ENCODE measurements at regions not wholly inside any gene's neighbourhood (a gene's known extent, or its start where the extent isn't known, plus 50 kb on each side); places are given as distances from the start of the nearest gene placed in this dataset.

GRCh38 chr2:198715302-198715835 is 742.4 kb downstream of the SATB2 start:
- no peaks in the 10 kb centered on the region for H3K27me3 Mint-ChIP-seq
- H3K27ac Mint-ChIP-seq = no peak overlapping the region
- H3K4me1 Mint-ChIP-seq (ENCODE audit: low read depth) = no peaks in the 10 kb centered on the region
- H3K4me3 Mint-ChIP-seq = no peak overlapping the region
- no peaks in the 10 kb centered on the region for H3K36me3 Mint-ChIP-seq (ENCODE audit: low read depth)
- H3K9me3 Mint-ChIP-seq = no peaks in the 10 kb centered on the region

DNA sequence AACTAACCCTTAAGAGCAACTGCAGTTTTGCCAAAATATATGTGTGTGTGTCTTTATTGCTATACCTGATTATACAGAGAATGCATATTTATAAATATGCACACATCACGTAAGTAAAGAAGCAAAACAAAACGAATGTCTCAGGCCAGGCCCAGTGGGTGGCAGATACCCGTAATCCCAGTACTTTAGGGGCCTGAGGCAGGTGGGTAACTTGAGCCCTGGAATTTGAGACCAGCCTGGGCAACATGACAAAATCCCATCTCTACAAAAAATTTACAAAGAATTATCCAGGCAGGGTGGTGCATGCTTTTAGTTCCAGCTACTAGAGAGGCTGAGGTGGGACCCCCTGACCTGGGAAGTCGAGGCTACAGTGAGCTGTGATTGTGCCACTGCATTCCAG is 745.3 kb downstream of the SATB2 start:
- H3K36me3 Mint-ChIP-seq (ENCODE audit: low read depth) = no peaks in the 10 kb centered on the region
- no peaks in the 10 kb centered on the region for H3K27me3 Mint-ChIP-seq
- H3K4me3 Mint-ChIP-seq = no peak overlapping the region
- H3K9me3 Mint-ChIP-seq = peaks cover 6% of the 10 kb centered on the region
- no peaks in the 10 kb centered on the region for H3K4me1 Mint-ChIP-seq (ENCODE audit: low read depth)
- no peak overlapping the region for H3K27ac Mint-ChIP-seq

- H3K27me3 Mint-ChIP-seq = no peaks in the 10 kb centered on the region
- H3K4me3 Mint-ChIP-seq = no peak overlapping the region
- peaks cover 6% of the 10 kb centered on the region for H3K9me3 Mint-ChIP-seq
- H3K27ac Mint-ChIP-seq = no peak overlapping the region
- no peaks in the 10 kb centered on the region for H3K36me3 Mint-ChIP-seq (ENCODE audit: low read depth)
- H3K4me1 Mint-ChIP-seq (ENCODE audit: low read depth) = no peaks in the 10 kb centered on the region
These were observed 746.3 kb downstream of the SATB2 start for GRCh38 chr2:198711484-198711883.

DNA sequence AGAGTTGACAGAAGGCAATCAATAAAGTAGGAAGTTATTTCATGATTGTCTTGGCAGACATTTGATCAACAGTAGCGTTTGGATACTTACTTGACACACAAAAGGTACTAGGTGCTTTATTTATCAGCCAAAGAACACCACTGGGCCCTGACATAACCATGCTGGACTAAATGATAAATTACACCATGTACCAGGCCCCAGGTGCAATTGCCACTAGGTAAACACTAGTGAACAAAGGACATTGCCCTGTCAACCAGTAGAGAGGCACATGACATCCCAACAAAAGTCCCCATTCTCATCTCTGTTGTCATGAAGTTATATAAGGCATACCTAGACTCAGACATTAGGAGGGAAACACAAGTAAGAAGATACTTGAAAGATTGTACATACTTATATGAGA is 747.2 kb downstream of the SATB2 start:
- no peaks in the 10 kb centered on the region for H3K4me1 Mint-ChIP-seq (ENCODE audit: low read depth)
- H3K27me3 Mint-ChIP-seq = no peaks in the 10 kb centered on the region
- H3K36me3 Mint-ChIP-seq (ENCODE audit: low read depth) = no peaks in the 10 kb centered on the region
- H3K27ac Mint-ChIP-seq = no peak overlapping the region
- peaks cover 6% of the 10 kb centered on the region for H3K9me3 Mint-ChIP-seq
- H3K4me3 Mint-ChIP-seq = no peak overlapping the region

DNA sequence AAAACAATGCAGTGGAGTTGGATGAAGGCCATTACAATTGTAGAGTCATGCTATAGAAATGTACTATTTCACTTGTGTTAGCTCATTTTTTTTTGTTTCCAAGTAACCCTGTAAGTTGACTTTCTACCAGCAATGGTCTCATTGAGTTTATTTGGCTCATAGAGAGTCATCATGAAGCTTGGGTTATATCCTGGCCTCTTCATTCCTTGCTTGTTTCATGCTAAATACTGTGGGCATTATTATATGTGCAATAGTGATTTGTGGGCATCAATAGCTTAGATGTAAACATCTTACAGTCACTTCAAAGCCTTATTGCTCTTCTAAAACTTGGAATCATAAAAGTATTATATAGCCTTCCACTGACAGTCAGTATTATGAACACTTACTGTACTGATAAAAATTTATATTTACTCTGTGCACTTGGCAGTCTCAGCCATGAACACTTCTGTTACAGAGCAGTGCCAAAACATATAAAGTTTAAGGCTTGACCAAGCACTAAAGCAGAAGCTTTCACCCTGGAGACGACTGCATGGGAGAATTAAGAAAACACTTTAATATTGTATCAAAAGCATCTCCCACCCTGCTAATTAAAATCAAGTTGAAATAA is 751.2 kb downstream of the SATB2 start:
- H3K4me1 Mint-ChIP-seq (ENCODE audit: low read depth) = no peaks in the 10 kb centered on the region
- no peaks in the 10 kb centered on the region for H3K27me3 Mint-ChIP-seq
- H3K9me3 Mint-ChIP-seq = peaks cover 6% of the 10 kb centered on the region
- H3K4me3 Mint-ChIP-seq = no peak overlapping the region
- no peaks in the 10 kb centered on the region for H3K36me3 Mint-ChIP-seq (ENCODE audit: low read depth)
- no peak overlapping the region for H3K27ac Mint-ChIP-seq

DNA sequence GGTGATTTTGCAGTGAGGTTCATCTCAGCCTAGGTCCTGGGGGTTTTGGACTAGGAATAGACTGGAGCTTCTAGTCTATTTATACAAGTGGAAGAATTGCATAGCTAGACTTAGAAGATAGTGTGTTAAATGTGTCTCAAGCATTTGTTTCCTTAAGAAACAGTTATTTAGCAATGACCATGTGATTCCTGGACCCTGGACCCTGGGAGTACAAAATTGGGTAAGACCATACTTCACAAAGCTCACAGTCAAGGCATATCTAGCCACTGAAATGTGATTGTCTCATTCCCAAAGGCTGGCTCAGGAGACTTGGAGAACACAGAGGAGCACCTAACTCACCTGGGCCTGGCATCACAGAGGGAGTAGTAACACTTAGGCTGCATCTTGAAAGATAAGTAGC is 754.5 kb downstream of the SATB2 start:
- no peak overlapping the region for H3K4me3 Mint-ChIP-seq
- H3K27ac Mint-ChIP-seq = no peak overlapping the region
- H3K9me3 Mint-ChIP-seq = no peaks in the 10 kb centered on the region
- H3K36me3 Mint-ChIP-seq (ENCODE audit: low read depth) = no peaks in the 10 kb centered on the region
- no peaks in the 10 kb centered on the region for H3K27me3 Mint-ChIP-seq
- no peaks in the 10 kb centered on the region for H3K4me1 Mint-ChIP-seq (ENCODE audit: low read depth)

DNA sequence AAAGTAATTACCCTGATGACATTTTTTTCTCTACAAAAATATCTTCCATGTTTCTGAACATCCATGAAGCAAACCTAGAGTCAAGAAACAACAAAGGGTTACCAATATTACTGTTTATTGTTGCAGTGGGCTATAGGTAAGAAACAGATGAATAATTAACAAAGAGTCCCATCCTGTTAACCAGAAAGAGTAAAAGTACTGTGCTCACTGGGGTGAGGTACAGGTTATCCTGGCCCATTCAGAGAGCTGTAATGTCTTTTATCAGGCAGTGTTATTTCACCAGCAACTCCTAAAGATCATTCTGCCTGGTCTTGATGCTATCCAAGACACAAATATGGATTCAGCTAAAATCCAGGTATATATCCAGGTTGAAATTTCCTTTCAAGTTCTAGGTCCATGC is 754.9 kb downstream of the SATB2 start:
- Mint-ChIP-seq H3K9me3 (no peaks in the 10 kb centered on the region), H3K27ac (no peak overlapping the region), H3K4me3 (no peak overlapping the region), H3K4me1 (ENCODE audit: low read depth) (no peaks in the 10 kb centered on the region), H3K36me3 (ENCODE audit: low read depth) (no peaks in the 10 kb centered on the region), H3K27me3 (no peaks in the 10 kb centered on the region)

DNA sequence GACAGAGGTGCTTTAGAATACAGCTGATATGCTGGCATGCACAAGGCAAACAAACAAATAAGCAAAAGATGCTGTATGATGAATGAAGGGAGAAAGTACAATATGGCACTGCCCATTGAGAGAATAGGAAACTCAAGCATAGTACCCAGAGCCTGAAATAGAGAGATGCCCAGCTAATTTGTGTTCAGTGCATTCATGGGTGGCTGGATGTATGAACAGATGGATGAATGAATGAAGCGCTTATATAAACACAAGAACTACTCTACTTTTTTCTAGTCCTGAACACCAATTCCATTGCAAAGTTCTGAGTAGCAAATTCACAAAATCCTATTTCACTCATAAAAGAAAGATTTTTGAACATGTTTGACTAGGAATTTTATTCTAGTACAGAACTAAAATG is 756.3 kb downstream of the SATB2 start:
- Mint-ChIP-seq H3K4me1 (ENCODE audit: low read depth) (no peaks in the 10 kb centered on the region), H3K4me3 (no peak overlapping the region), H3K27ac (no peak overlapping the region), H3K36me3 (ENCODE audit: low read depth) (no peaks in the 10 kb centered on the region), H3K9me3 (no peaks in the 10 kb centered on the region), H3K27me3 (no peaks in the 10 kb centered on the region)

- Mint-ChIP-seq H3K4me3 (no peak overlapping the region), H3K4me1 (ENCODE audit: low read depth) (no peaks in the 10 kb centered on the region), H3K27ac (no peak overlapping the region), H3K27me3 (no peaks in the 10 kb centered on the region), H3K36me3 (ENCODE audit: low read depth) (no peaks in the 10 kb centered on the region), H3K9me3 (no peaks in the 10 kb centered on the region)
These were observed 757.4 kb downstream of the SATB2 start for GRCh38 chr2:198700319-198700718.

- no peaks in the 10 kb centered on the region for H3K27me3 Mint-ChIP-seq
- H3K4me1 Mint-ChIP-seq (ENCODE audit: low read depth) = no peaks in the 10 kb centered on the region
- H3K27ac Mint-ChIP-seq = no peak overlapping the region
- H3K4me3 Mint-ChIP-seq = no peak overlapping the region
- no peaks in the 10 kb centered on the region for H3K36me3 Mint-ChIP-seq (ENCODE audit: low read depth)
- H3K9me3 Mint-ChIP-seq = no peaks in the 10 kb centered on the region
These were observed 759.5 kb downstream of the SATB2 start for GRCh38 chr2:198698230-198698629.

- H3K36me3 Mint-ChIP-seq (ENCODE audit: low read depth) = no peaks in the 10 kb centered on the region
- H3K4me1 Mint-ChIP-seq (ENCODE audit: low read depth) = no peaks in the 10 kb centered on the region
- no peak overlapping the region for H3K4me3 Mint-ChIP-seq
- H3K9me3 Mint-ChIP-seq = no peaks in the 10 kb centered on the region
- no peak overlapping the region for H3K27ac Mint-ChIP-seq
- no peaks in the 10 kb centered on the region for H3K27me3 Mint-ChIP-seq
These were observed 759.9 kb downstream of the SATB2 start for GRCh38 chr2:198697794-198698193.

- H3K4me3 Mint-ChIP-seq = no peak overlapping the region
- no peak overlapping the region for H3K27ac Mint-ChIP-seq
- no peaks in the 10 kb centered on the region for H3K27me3 Mint-ChIP-seq
- no peaks in the 10 kb centered on the region for H3K9me3 Mint-ChIP-seq
- H3K36me3 Mint-ChIP-seq (ENCODE audit: low read depth) = no peaks in the 10 kb centered on the region
- H3K4me1 Mint-ChIP-seq (ENCODE audit: low read depth) = no peaks in the 10 kb centered on the region
These were observed 760.5 kb downstream of the SATB2 start for GRCh38 chr2:198697218-198697617.

DNA sequence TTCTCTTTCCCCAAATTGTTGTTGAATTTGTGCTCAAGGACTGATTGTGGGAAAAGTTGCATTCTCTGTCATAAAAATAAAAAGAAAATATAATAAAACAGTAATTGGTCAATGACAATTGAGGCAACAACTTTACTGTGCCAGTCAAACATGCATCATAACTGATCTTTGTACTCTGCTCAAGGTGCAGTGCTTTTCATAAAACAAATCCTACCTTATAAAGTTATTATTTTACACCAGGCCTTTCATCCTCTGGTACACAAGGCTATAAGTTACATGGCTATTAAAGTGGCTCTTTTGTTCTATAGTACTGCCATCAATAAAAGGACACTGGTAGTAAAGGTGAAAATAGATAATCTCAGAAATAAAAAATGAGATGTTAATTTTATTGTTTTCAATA is 761.9 kb downstream of the SATB2 start:
- Mint-ChIP-seq H3K27ac (no peak overlapping the region), H3K4me3 (no peak overlapping the region), H3K36me3 (ENCODE audit: low read depth) (no peaks in the 10 kb centered on the region), H3K4me1 (ENCODE audit: low read depth) (no peaks in the 10 kb centered on the region), H3K27me3 (no peaks in the 10 kb centered on the region), H3K9me3 (no peaks in the 10 kb centered on the region)

- Mint-ChIP-seq H3K36me3 (ENCODE audit: low read depth) (no peaks in the 10 kb centered on the region), H3K4me3 (no peak overlapping the region), H3K4me1 (ENCODE audit: low read depth) (no peaks in the 10 kb centered on the region), H3K27me3 (no peaks in the 10 kb centered on the region), H3K27ac (no peak overlapping the region), H3K9me3 (no peaks in the 10 kb centered on the region)
These were observed 764.7 kb downstream of the SATB2 start for GRCh38 chr2:198692907-198693510.

DNA sequence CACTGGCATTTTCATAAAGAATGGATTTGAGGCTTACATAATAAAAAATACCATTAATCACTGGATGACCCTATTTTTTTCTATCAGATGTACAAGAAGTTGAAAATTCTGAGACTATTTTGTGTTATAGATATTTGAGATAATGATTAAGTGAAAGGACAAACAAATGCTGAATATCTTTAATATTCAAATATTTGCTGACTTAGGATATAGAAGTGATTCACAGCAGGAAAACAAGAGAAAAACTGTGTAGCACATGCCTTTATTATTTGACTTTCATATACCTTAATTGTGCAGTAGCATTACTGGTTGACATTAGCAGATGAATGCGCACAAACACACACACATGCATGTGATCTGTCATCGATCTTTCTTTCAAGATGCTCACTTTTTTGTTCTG is 766.5 kb downstream of the SATB2 start:
- H3K4me1 Mint-ChIP-seq (ENCODE audit: low read depth) = no peaks in the 10 kb centered on the region
- H3K9me3 Mint-ChIP-seq = peaks cover 4% of the 10 kb centered on the region
- no peaks in the 10 kb centered on the region for H3K27me3 Mint-ChIP-seq
- H3K36me3 Mint-ChIP-seq (ENCODE audit: low read depth) = no peaks in the 10 kb centered on the region
- H3K4me3 Mint-ChIP-seq = no peak overlapping the region
- H3K27ac Mint-ChIP-seq = no peak overlapping the region

- no peak overlapping the region for H3K4me3 Mint-ChIP-seq
- H3K4me1 Mint-ChIP-seq (ENCODE audit: low read depth) = no peaks in the 10 kb centered on the region
- H3K36me3 Mint-ChIP-seq (ENCODE audit: low read depth) = no peaks in the 10 kb centered on the region
- H3K27me3 Mint-ChIP-seq = no peaks in the 10 kb centered on the region
- no peak overlapping the region for H3K27ac Mint-ChIP-seq
- H3K9me3 Mint-ChIP-seq = no peaks in the 10 kb centered on the region
These were observed 793.4 kb downstream of the SATB2 start for GRCh38 chr2:198664321-198664720.
